SK-N-SH (cell line): ENCODE measurements at regions not wholly inside any gene's neighbourhood (a gene's known extent, or its start where the extent isn't known, plus 50 kb on each side); places are given as distances from the start of the nearest gene placed in this dataset.

Source experiments
- CTCF ChIP-seq: fragments of 200-600 bp; sonication (generic); IDR thresholded peaks from 2 replicates; pipeline ENCODE4 v1.6.1; 2017; ENCODE audit warnings: antibody characterized with exemption, mild to moderate bottlenecking, moderate library complexity
- ELF1 ChIP-seq: IDR thresholded peaks from 2 replicates; pipeline ENCODE4 v1.4.0; 2012
- POLR2AphosphoS5 ChIP-seq: IDR thresholded peaks from 2 replicates; pipeline ENCODE4 v1.6.1; 2012; ENCODE audit warnings: low read depth, low read length
- RAD21 ChIP-seq: IDR thresholded peaks from 2 replicates; pipeline ENCODE4 v1.6.1; 2012; ENCODE audit warnings: mild to moderate bottlenecking, low read length

- TF ChIP-seq CTCF (no peak), RAD21 (no peak), ELF1 (no peak), POLR2AphosphoS5 (no peak)
Observed at GRCh38 chr4:135739354-135739753, 1537.8 kb upstream of the PABPC4L start.
